ENCODE measurements at regions not wholly inside any gene's neighbourhood (a gene's known extent, or its start where the extent isn't known, plus 50 kb on each side); places are given as distances from the start of the nearest gene placed in this dataset.

DNA sequence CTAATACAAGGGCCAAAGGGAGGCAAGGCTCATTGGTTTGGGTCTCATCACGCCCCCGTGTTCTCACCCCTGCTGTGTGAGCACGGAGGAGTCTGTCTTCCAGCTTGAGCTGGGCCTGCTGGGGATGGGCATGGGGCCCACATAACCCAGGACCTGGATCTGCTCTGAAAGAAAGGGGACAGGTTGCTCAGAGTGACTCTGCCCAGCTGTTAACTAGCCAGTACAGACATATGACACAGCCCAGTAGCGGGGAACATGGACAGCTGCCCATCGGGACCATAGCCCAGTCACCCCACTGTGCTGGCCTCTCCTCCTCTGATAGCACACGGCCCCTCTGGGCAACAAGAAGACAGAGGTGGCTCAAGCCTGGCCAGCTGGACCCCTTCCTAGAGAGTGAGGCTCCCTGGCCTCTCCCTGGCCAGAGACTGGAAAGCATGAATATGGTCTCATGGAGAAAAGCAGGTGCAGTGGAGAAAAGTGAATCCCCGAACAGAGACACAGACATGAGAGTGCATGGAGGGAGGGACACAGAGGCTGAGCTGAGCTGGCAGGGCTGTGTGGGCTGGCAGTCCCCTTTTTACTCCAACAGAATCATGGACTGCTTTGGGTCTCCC lies 973.9 kb downstream of the BRD1 start (continued):
- TF ChIP-seq, protein P1, sequence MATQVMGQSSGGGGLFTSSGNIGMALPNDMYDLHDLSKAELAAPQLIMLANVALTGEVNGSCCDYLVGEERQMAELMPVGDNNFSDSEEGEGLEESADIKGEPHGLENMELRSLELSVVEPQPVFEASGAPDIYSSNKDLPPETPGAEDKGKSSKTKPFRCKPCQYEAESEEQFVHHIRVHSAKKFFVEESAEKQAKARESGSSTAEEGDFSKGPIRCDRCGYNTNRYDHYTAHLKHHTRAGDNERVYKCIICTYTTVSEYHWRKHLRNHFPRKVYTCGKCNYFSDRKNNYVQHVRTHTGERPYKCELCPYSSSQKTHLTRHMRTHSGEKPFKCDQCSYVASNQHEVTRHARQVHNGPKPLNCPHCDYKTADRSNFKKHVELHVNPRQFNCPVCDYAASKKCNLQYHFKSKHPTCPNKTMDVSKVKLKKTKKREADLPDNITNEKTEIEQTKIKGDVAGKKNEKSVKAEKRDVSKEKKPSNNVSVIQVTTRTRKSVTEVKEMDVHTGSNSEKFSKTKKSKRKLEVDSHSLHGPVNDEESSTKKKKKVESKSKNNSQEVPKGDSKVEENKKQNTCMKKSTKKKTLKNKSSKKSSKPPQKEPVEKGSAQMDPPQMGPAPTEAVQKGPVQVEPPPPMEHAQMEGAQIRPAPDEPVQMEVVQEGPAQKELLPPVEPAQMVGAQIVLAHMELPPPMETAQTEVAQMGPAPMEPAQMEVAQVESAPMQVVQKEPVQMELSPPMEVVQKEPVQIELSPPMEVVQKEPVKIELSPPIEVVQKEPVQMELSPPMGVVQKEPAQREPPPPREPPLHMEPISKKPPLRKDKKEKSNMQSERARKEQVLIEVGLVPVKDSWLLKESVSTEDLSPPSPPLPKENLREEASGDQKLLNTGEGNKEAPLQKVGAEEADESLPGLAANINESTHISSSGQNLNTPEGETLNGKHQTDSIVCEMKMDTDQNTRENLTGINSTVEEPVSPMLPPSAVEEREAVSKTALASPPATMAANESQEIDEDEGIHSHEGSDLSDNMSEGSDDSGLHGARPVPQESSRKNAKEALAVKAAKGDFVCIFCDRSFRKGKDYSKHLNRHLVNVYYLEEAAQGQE (IDR thresholded peaks at IDR 0.05; ENCODE audit: low read depth) = no peak
- no peak for TF ChIP-seq FOSL1 (IDR thresholded peaks at IDR 0.05; ENCODE audit: low read depth)

DNA sequence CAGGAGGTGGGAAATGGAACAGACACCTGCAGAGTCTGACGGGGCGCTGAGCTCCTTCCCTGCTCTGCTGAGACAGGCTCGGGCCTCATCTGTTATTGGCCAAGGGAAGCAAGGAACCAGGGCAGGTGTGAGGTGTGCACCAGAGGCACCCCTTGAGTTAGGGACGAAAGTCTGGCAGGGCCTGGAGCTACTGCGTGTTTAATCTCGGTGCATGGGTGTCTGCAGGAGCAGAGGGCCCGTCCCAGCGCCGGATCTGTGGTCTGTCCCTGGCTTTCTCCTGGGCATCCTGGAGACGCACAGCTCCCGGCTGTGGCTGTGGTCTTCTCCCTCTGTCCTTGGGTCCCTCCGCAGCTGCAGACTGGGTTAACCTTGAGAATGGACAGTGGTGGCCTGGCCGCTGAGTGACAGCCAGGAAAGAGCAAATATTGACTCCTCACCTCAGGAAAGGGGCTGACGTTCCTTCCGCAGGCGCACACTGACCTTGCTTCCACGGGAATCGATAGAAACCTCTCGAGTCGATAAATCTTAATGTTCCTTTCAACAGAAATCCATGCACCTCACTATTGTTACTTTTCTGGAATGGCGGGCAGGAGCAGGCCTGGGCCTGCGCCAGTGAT lies 975.6 kb downstream of the BRD1 start:
- ChIA-PET POLR2A (no interaction called here), RAD21 (ENCODE audit: low non-redundant PET in 1 of 2, low total read pairs in 2 of 2, uncharacterized antibody in 2 of 2, unreplicated experiment in 2 of 2) (no interaction called here), CTCF (no interaction called here)
- intact Hi-C loops (cut with micrococcal nuclease) = no loop called here
- Histone ChIP-seq H3K9ac (ENCODE audit: low read length) (no peak overlapping the region), H2AFZ (ENCODE audit: low read depth, low read length, poor library complexity, severe bottlenecking) (no peak overlapping the region), H3K27me3 (ENCODE audit: insufficient read depth, low read length) (no peaks in the 10 kb centered on the region; the same call in 1 of the 2 replicates), H3K4me3 (replicated peaks in 1 of 2; ENCODE audit: low read depth in 1 of 2, low read length in 2 of 2) (no peak overlapping the region), H3K79me2 (ENCODE audit: insufficient read depth, low read length) (no peaks in the 10 kb centered on the region), H3K9me3 (ENCODE audit: control insufficient read depth in 1 of 2, insufficient read depth in 1 of 2, low read depth in 1 of 2, low read length in 2 of 2) (no peaks in the 10 kb centered on the region; a peak in 1 of 4 replicates), H3K4me2 (ENCODE audit: low read length) (no peak overlapping the region), H3K4me1 (ENCODE audit: control insufficient read depth in 1 of 2, insufficient read depth in 2 of 2, low read length in 2 of 2) (no peaks in the 10 kb centered on the region), H4K20me1 (ENCODE audit: insufficient read depth) (no peaks in the 10 kb centered on the region), H3K9me2 (ENCODE audit: insufficient read depth) (no peaks in the 10 kb centered on the region), H3K36me3 (ENCODE audit: control insufficient read depth in 1 of 2, insufficient read depth in 2 of 2, low read length in 2 of 2) (no peaks in the 10 kb centered on the region), H3K27ac (ENCODE audit: low read depth, low read length) (no peak overlapping the region)
- TF ChIP-seq CBX3 (IDR thresholded peaks at IDR 0.05; ENCODE audit: low read depth) (no peak), CEBPB (IDR thresholded peaks at IDR 0.05; ENCODE audit: low read depth) (no peak), FOSL1 (IDR thresholded peaks at IDR 0.05; ENCODE audit: low read depth) (no peak), ZNF274 (IDR thresholded peaks at IDR 0.05; ENCODE audit: low read depth, low read length) (no peak), EZH2phosphoT487 (IDR thresholded peaks at IDR 0.05; ENCODE audit: borderline replicate concordance) (no peak)
- no peak for DNase-seq (ENCODE audit: low read depth, low spot score)
- no TSS peak for BruUV-seq (replicated peaks)
- ATAC-seq = no peak
